HL-60 (cell line): ENCODE measurements at regions not wholly inside any gene's neighbourhood (a gene's known extent, or its start where the extent isn't known, plus 50 kb on each side); places are given as distances from the start of the nearest gene placed in this dataset.

Experiments used
- DNase-seq, 2 experiments: peaks; one replicate each; pipeline ENCODE4 v3.0.0-alpha.2; 2010 to 2020; ENCODE audit warnings: low read depth in 1 of 2, low spot score in 1 of 2
- H3K27ac ChIP-seq: fragments of 250-450 bp; sonication (Bioruptor Pico); replicated peaks from 2 replicates; pipeline ENCODE4 v1.5.1; 2020; ENCODE audit warnings: mild to moderate bottlenecking, moderate library complexity
- H3K27me3 ChIP-seq: fragments of 250-450 bp; sonication (Bioruptor Pico); 2 replicates; pipeline ENCODE4 v1.5.1; 2021; ENCODE audit warnings: mild to moderate bottlenecking, moderate library complexity; ENCODE audit not compliant: insufficient read depth, poor library complexity, severe bottlenecking
- H3K4me3 ChIP-seq: replicated peaks from 2 replicates; pipeline ENCODE4 v1.5.1; 2011; ENCODE audit warnings: mild to moderate bottlenecking, control low read depth, low read length; ENCODE audit not compliant: insufficient read depth
- CTCF ChIP-seq: IDR thresholded peaks from one replicate; pipeline ENCODE4 v1.5.1; 2011; ENCODE audit warnings: low read length, control low read depth, inconsistent platforms; ENCODE audit not compliant: insufficient read depth
- GABPA ChIP-seq: IDR thresholded peaks from 2 replicates; pipeline ENCODE4 v1.6.1; 2012; ENCODE audit warnings: low read depth
- POLR2AphosphoS5 ChIP-seq: IDR thresholded peaks from 2 replicates; pipeline ENCODE4 v1.6.1; 2012; ENCODE audit warnings: low read depth
- REST ChIP-seq: IDR thresholded peaks from 2 replicates; pipeline ENCODE4 v1.6.1; 2012; ENCODE audit warnings: low read depth; ENCODE audit not compliant: insufficient replicate concordance
- SPI1 ChIP-seq: IDR thresholded peaks from 2 replicates; pipeline ENCODE4 v1.6.1; 2012; ENCODE audit warnings: low read depth, mild to moderate bottlenecking, borderline replicate concordance

GRCh38 chr9:80093695-80094094 lies 521.9 kb downstream of the TLE4 start:
- Histone ChIP-seq H3K27ac (no peak overlapping the region), H3K4me3 (no peak overlapping the region), H3K27me3 (no peaks in the 10 kb centered on the region)
- TF ChIP-seq REST = no peak
- no peak for TF ChIP-seq GABPA
- no peak for TF ChIP-seq POLR2AphosphoS5
- no peak for TF ChIP-seq CTCF
- TF ChIP-seq SPI1 = no peak
- no peak for DNase-seq

GRCh38 chr9:80091526-80091925 lies 519.8 kb downstream of the TLE4 start:
- no peaks in the 10 kb centered on the region for H3K27me3 ChIP-seq
- H3K27ac ChIP-seq = no peak overlapping the region
- H3K4me3 ChIP-seq = no peak overlapping the region
- no peak for DNase-seq
- TF ChIP-seq REST = no peak
- no peak for TF ChIP-seq POLR2AphosphoS5
- no peak for TF ChIP-seq GABPA
- TF ChIP-seq SPI1 = no peak
- no peak for TF ChIP-seq CTCF

GRCh38 chr9:80090317-80090716 lies 518.6 kb downstream of the TLE4 start:
- TF ChIP-seq CTCF (no peak), POLR2AphosphoS5 (no peak), REST (no peak)
- no peaks in the 10 kb centered on the region for H3K27me3 ChIP-seq

More at GRCh38 chr9:80090317-80090716, 518.6 kb downstream of the TLE4 start:
- DNase-seq = no peak
- no peak overlapping the region for H3K4me3 ChIP-seq
- no peak overlapping the region for H3K27ac ChIP-seq
